Stimulated activated CD4-positive, alpha-beta T cell treated with anti-CD3 and anti-CD28 coated beads, Interleukin-4, amount 100 ng/mL, for 24 hours (primary cell): ENCODE measurements at regions not wholly inside any gene's neighbourhood (a gene's known extent, or its start where the extent isn't known, plus 50 kb on each side); places are given as distances from the start of the nearest gene placed in this dataset.
"Not testable (repeated sequence)": the region's sequence is repeated elsewhere in the genome, so short reads cannot be mapped to it uniquely, and the experiment has no call there.

Experiments used
- DNase-seq: peaks from one replicate; pipeline ENCODE4 v3.0.0-alpha.2; 2020

DNA sequence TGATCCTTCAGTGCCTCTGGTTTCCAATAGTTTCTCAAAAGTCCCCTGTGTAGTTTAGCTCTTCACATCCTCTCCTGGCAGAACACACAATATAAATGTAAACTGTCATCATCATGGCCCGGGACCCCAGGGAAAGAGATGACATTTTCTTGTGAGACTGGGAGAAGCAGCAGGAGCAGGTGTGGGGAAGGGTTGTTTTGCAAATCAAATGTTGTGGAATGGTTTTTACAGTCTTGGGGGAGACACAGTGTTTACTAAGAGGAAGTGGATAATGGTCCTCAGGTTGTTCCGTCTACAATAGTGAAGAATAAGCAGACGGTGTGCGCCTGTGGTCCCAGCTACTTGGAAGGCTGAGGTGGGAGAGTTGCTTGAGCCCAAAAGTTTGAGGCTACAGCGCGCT lies 159.1 kb downstream of the SEC23IP start:
- DNase-seq = no peak

DNA sequence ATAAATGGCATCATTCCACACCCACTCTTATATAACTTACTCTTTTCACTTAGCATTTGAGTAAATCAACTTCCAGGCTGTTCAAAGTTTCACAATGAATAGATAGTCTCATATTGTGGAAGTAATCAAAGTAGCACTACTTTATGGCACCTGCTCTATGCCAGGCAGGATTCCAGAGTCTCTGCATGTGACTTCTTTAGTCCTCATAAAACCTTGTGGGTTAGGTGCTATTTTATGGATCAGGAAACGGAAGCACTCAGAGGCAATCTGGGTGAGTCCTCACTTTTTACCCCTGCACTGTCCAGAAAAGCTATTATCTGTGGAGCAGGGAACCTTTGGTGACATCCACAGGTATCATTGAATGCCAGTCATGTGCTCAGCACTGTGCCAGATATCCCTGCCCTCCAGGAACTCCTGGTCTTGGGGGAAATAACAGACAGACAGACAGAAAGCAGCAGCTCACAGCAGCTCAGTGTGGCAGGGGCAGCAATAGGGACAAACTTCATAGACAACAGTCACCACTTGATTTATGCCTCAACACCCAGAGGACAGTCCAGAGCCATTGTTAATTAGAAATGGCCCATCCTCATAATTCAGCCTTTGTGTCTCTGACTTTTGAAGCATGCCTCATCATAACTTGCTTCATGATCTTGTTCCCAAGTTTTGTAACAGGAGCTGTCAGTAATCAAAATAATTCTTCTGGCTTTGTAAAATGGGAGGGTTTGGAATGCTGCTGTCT lies 160.6 kb downstream of the SEC23IP start:
- no peak for DNase-seq

DNA sequence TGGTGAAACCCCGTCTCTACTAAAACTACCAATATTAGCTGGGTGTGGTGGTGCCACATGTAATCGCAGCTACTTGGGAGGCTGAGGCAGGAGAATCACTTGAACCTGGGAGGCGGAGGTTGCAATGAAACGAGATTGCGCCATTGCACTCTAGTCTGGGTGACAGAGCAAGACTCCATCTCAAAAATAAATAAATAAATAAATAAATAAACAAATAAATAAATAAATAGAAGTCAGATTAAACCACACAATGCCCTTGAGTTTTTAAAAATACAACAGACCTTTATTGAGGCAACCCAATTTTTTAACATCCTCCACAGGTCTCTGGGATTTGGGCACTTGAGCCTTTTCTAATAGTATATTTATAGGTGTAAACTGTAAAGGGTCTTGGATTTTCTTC lies 167.3 kb downstream of the SEC23IP start:
- not testable (repeated sequence) for DNase-seq

DNA sequence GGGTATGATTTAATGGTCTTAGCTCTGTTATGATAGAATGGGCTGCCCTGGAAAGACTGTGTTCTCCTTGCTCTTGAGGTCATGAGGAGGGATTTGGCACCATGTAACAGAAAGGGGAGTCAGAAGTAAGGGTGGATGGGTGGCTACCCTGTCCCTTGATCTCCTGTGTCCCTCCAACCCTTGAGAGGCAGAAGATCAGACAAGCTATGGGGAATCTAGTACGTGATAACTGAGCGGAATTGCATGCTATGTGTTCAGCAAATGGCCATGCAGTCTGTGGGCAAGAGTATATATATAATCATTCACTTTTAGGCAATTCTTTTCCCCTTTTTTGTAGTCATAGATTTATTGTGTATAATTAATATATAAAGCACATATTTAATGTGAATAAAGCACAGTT lies 174.9 kb downstream of the SEC23IP start:
- no peak for DNase-seq

- DNase-seq = no peak
These were observed 177.2 kb downstream of the SEC23IP start for GRCh38 chr10:120069700-120070099.

DNA sequence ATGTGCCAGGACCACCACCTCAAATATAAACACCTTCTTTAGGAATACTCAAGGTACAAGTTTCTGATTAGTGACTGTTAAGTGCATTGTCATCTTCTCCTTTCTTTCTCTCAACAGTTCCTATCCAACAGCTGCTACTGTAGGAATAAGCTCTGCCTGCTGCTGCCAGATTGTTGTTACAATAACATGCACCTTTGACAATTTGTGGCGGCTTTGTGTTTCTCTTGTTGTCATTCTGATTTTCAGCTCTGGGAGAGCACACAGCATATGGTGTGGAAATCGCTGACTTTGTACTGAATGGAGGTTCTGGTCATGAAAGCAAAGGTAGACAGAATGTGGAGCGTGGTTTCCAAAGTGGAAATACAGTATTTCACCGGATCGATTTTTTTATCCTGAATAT lies 182.8 kb downstream of the SEC23IP start:
- no peak for DNase-seq

DNA sequence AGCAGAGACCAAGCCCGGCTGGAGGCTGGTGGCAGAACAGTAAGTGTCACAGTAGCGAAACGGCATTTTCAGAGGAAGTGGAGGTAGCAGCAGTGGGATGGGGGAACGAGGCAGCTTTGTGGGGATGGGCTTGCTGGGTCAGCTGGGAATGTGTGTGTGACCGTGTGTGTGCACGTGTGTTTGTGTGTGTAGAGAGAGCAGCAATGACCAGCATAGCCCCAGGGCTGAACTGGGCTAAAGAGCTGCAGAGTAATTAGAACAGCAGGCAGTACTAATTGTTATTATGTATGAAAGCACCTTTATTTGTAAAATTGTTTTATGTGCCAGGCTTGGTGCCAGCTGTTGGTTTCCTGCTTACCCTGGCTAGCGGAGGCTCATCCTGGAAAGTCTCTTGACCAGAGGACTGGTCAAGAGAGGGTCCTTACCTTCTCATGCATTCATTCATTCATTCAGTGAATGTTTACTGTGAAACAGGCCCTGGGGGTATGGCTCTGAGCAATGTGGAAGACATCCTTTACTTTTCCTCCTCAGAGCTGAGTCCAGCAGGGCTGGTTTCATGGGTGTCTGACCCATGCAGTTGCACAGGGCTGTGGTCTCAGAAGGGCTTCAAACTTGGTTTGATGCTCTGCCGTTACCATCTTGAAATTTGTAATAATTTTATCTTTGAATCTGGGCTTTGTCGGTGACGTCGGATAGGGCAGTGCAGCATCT lies 184.6 kb downstream of the SEC23IP start:
- no peak for DNase-seq

DNA sequence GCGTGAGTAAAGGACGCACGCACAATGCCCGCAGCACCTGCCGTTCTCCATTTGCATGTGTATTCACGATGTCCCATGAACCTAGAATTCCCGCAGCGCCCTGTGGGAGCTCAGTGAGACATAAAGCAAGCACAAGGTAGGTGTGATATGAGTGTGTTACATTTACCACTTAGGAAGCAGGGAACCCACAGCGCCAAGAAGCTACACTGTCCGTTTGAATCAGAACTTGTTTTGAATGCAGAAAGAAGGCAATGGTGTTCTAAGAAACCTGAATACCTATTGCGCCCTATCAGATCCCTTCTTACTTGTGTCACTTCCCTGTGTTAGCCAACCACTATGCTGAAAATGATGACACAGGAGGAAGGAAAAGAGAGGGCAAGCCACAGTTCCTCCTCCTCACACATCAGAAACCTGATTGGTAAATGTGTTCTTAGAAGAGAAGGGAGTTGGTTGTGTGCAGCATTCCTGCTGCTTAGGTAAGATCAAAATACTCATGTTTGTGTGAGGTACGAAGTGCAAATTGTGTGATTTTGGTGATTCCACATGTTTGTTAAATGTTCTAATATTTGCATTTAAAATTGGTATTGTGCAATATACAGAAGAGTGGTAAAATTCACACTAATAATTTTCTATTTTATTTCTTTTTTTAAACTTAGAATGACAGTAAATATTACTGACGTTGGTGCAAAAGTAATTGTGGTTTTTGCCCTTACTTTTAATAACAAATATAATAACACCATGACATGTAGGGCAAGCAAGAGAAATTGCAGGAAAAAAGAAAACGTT lies 185.4 kb downstream of the SEC23IP start:
- no peak for DNase-seq

DNA sequence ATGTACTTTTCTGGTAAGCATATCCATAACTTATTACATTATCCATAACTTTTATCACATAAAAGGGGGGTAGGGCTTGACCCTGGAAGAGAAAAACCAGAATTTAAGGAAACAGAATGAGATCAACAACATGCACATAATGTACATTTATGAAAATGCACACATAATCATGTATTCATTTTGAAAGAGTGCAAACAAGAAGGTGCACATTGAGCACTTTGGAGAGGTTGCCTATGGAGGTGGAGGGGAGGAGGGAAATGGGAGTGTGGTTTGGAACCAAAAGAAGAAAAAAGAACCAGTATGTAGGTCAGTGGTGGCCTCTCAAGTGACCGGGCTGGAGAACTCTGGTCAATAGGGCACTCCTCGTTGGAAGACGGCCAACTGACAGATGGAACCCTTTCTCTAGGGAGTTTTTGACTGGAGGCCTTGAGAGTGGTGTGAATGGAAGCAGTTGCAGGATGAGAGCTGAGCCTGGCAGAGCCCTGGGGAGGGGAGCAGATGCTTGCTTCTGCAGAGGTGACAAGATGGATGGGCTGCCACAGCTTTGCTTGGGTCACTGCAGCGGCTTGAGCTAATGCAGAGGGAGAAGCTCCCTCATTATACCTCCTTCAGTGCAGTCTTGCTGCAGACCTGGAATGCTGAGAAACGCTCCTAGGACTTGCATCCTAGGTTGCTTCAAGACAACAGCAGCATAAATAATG lies 192.7 kb downstream of the SEC23IP start:
- DNase-seq = no peak

- no peak for DNase-seq
These were observed 193.5 kb downstream of the SEC23IP start for GRCh38 chr10:120086066-120086465.

GRCh38 chr10:120087109-120087508 lies 194.6 kb downstream of the SEC23IP start:
- no peak for DNase-seq

GRCh38 chr10:120095875-120096274 lies 203.3 kb downstream of the SEC23IP start:
- DNase-seq = no peak

- no peak for DNase-seq
These were observed 205.2 kb downstream of the SEC23IP start for GRCh38 chr10:120097766-120098165.

- DNase-seq = no peak
These were observed 205.9 kb downstream of the SEC23IP start for GRCh38 chr10:120098232-120098930.

DNA sequence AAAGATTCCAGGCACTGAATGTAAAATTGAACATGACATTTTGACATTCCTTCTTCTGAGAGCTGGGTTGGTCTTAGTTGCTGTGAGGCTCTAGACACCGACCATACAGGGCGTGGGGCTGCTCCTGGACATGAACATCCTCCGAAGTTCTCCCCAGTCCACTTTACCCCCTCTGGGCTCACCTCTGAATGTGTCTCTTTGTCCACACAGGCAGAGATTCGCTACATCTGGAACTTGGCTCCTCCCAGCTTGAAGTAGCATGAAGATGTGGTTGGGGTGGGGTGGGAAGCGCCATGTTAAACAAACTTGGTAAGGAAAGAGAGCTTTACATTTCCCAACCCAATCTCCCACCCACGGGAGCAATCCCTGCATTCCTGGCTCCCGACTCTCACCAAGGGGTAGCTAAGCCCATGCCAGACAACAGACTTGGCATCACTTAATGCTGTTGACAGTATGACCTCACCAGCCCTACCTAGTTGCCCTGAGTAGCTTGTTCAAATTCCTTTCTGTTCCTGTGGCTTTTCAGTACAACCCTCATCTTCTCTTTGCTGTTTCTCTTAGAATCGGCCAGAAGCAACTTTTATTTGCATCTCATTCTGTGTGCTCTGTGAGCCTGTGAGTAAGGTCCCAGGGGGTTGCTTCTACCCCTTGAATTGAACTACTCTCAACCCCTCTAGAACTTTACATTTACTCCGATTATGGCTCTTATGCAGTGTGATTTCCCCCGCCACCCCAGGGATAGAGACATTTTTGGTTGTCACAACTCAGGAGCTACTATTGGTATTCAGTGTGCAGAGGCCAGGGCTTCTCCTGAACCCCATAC lies 211.4 kb downstream of the SEC23IP start:
- no peak for DNase-seq

GRCh38 chr10:120105001-120105400 lies 212.5 kb downstream of the SEC23IP start:
- DNase-seq = no peak

DNA sequence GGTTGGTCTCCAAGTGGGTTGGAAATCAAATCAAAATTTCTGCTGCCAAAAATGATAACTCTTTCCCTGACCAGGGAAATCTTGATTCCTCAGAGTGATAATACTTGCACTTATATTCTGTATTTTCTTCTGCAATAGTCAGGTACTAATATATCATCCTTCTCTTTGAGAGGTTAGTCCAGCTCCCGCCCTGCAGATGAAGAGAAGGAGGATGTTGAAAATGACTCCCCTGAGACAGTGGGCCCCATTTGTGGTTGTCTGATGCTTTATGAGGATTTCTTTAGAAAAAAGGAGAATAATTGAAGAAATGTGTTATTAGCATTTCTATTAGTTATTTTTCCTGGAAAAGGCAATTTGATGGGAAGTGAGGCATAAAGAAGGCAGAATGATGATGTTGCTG lies 213.0 kb downstream of the SEC23IP start:
- DNase-seq = no peak

- no peak for DNase-seq
These were observed 216.4 kb downstream of the SEC23IP start for GRCh38 chr10:120108916-120109315.

DNA sequence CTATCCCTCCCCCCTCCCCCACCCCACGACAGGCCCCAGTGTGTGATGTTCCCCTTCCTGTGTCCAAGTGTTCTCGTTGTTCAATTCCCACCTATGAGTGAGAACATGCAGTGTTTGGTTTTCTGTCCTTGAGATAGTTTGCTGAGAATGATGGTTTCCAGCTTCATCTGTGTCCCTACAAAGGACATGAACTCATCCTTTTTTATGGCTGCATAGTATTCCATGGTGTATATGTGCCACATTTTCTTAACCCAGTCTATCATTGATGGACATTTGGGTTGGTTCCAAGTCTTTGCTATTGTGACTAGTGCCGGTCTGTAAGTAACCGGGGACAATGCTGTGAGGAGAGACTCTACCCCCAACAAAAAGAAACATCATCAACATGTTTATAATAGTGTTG lies 217.2 kb downstream of the SEC23IP start:
- not testable (repeated sequence) for DNase-seq

DNA sequence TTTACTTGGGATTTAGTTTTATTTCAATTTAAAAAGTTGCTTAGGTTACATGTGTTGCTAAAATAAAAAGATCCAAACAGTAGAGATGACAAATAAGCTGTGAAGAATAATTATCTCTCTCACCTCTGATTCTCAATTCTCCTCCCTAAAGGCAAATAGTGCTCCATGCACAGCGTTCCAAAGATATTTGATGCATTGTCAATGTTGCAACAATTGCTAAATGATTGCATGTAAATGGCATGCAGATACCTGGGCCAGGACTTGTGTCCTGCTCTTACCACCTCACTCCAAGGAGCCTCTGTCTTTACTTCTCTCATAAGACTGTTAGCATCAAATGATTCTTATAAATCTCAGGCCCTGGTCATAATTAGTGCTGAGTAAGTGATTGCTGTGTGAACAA lies 217.7 kb downstream of the SEC23IP start:
- no peak for DNase-seq

GRCh38 chr10:120111628-120112027 lies 219.1 kb downstream of the SEC23IP start:
- no peak for DNase-seq

DNA sequence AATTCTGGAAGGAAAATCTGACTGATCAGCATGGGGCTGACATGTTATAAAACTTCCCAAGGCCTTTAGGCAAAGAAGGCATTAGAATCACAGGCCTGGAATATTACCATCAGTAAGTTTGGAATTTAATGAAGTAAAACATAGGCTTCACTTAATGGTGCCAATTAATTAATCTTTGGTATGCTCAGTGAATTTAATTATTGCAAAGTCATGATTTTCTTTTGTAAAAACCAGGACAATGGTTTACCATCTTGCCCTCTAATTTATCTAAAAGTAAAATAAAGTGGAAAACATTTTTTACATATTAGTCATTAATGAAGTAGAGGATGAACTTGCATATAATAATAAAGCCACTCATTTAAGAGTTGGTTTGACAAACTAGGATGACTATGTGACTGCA lies 220.3 kb downstream of the SEC23IP start:
- no peak for DNase-seq
